MM.1S (cell line): ENCODE measurements at regions not wholly inside any gene's neighbourhood (a gene's known extent, or its start where the extent isn't known, plus 50 kb on each side); places are given as distances from the start of the nearest gene placed in this dataset.

ENCODE experiments used
- EZH2 ChIP-seq: fragments of 300-600 bp; sonication (generic); optimal IDR thresholded peaks from 2 replicates; pipeline ENCODE3; 2017; ENCODE audit warnings: low read depth, mild to moderate bottlenecking, antibody characterized with exemption, low read length, mixed read lengths
- EZH2phosphoT487 ChIP-seq: fragments of 300-600 bp; sonication (generic); IDR thresholded peaks from 2 replicates; pipeline ENCODE4 v1.6.1; 2018; ENCODE audit warnings: antibody characterized with exemption, low read length
- TF ChIP-seq, protein P1 (sequence below): fragments of 300-600 bp; sonication (generic); IDR thresholded peaks from 2 replicates; pipeline ENCODE4 v1.5.1; 2016; ENCODE audit warnings: antibody characterized with exemption, low read length, mixed read lengths

- TF ChIP-seq EZH2phosphoT487 (no peak), EZH2 (no peak)
- TF ChIP-seq, protein P1, sequence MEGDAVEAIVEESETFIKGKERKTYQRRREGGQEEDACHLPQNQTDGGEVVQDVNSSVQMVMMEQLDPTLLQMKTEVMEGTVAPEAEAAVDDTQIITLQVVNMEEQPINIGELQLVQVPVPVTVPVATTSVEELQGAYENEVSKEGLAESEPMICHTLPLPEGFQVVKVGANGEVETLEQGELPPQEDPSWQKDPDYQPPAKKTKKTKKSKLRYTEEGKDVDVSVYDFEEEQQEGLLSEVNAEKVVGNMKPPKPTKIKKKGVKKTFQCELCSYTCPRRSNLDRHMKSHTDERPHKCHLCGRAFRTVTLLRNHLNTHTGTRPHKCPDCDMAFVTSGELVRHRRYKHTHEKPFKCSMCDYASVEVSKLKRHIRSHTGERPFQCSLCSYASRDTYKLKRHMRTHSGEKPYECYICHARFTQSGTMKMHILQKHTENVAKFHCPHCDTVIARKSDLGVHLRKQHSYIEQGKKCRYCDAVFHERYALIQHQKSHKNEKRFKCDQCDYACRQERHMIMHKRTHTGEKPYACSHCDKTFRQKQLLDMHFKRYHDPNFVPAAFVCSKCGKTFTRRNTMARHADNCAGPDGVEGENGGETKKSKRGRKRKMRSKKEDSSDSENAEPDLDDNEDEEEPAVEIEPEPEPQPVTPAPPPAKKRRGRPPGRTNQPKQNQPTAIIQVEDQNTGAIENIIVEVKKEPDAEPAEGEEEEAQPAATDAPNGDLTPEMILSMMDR: no peak
Observed at GRCh38 chr16:5639531-5639930, 541.9 kb upstream of the EEF2KMT start.
